Fibroblast of lung (primary cell): ENCODE measurements at regions not wholly inside any gene's neighbourhood (a gene's known extent, or its start where the extent isn't known, plus 50 kb on each side); places are given as distances from the start of the nearest gene placed in this dataset.

Experiments
- EZH2 ChIP-seq: IDR thresholded peaks from 2 replicates; pipeline ENCODE4 v1.5.1; 2012; ENCODE audit warnings: low read length, control low read depth, mild to moderate bottlenecking; ENCODE audit errors: missing control alignments
- TF ChIP-seq, protein P1 (sequence below), 2 donors: IDR thresholded peaks in 1 of 2; conservative IDR thresholded peaks in 1 of 2; 1 replicate in 1 of 2; 2 replicates in 1 of 2; pipeline ENCODE4 v1.5.1; 2011 to 2012; ENCODE audit warnings: low read length in 2 of 2, control low read depth in 1 of 2, inconsistent platforms in 1 of 2, low read depth in 1 of 2, mild to moderate bottlenecking in 1 of 2

DNA sequence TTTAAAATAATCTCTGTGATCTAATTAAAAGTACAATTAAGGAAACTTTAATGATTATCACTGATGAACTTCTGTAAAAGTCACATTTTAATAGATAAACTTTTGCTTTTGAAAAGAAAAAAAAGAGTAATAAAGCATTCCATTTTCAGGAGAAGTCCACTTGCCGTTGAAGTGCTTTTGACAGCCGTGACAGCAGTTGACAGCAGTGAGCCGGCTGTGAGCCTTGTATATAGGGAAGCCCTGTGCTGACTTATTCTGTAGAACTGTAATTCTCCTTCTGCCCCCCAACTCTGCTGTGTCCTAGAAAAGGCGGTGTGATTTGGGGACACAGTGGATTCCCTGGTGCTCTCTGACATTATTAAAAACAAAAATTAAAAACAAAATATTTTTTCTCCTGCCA is 78.0 kb downstream of the POM121L12 start:
- TF ChIP-seq, protein P1, sequence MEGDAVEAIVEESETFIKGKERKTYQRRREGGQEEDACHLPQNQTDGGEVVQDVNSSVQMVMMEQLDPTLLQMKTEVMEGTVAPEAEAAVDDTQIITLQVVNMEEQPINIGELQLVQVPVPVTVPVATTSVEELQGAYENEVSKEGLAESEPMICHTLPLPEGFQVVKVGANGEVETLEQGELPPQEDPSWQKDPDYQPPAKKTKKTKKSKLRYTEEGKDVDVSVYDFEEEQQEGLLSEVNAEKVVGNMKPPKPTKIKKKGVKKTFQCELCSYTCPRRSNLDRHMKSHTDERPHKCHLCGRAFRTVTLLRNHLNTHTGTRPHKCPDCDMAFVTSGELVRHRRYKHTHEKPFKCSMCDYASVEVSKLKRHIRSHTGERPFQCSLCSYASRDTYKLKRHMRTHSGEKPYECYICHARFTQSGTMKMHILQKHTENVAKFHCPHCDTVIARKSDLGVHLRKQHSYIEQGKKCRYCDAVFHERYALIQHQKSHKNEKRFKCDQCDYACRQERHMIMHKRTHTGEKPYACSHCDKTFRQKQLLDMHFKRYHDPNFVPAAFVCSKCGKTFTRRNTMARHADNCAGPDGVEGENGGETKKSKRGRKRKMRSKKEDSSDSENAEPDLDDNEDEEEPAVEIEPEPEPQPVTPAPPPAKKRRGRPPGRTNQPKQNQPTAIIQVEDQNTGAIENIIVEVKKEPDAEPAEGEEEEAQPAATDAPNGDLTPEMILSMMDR (conservative IDR thresholded peaks at IDR 0.05 in 1 of 2, IDR thresholded peaks at IDR 0.05 in 1 of 2; ENCODE audit: low read depth in 1 of 2, low read length in 2 of 2): no peak
- TF ChIP-seq EZH2: no peak
